SK-N-SH treated with all-trans-retinoic acid at 6 μM for 48 hours (cell line): ENCODE measurements at regions not wholly inside any gene's neighbourhood (a gene's known extent, or its start where the extent isn't known, plus 50 kb on each side); places are given as distances from the start of the nearest gene placed in this dataset.

Experiments used
- ARNTL ChIP-seq: fragments of 450-650 bp; formaldehyde crosslinking; IDR thresholded peaks from 2 replicates; pipeline ENCODE4 v1.5.0; 2020; ENCODE audit warnings: low read depth, mild to moderate bottlenecking, moderate library complexity, borderline replicate concordance
- ESRRG ChIP-seq: fragments of 250-450 bp; sonication (Bioruptor Pico); IDR thresholded peaks from 2 replicates; pipeline ENCODE4 v1.6.1; 2021; ENCODE audit warnings: mild to moderate bottlenecking
- OSR1 ChIP-seq: fragments of 250-450 bp; sonication (Bioruptor Pico); IDR thresholded peaks from 2 replicates; pipeline ENCODE4 v1.8.0; 2022; ENCODE audit warnings: moderate library complexity, mild to moderate bottlenecking, inconsistent platforms
- PPARA ChIP-seq: fragments of 250-450 bp; sonication (Bioruptor Pico); IDR thresholded peaks from 2 replicates; pipeline ENCODE4 v1.5.0; 2020; ENCODE audit warnings: mild to moderate bottlenecking, borderline replicate concordance
- ZC3H10 ChIP-seq: fragments of 250-450 bp; sonication (Bioruptor Pico); IDR thresholded peaks from 2 replicates; pipeline ENCODE4 v1.5.1; 2021; ENCODE audit warnings: mild to moderate bottlenecking, moderate library complexity
- ZFP3 ChIP-seq: fragments of 250-450 bp; sonication (Bioruptor Pico); IDR thresholded peaks from 2 replicates; pipeline ENCODE4 v1.5.0; 2020; ENCODE audit warnings: mild to moderate bottlenecking, moderate library complexity
- ZFP30 ChIP-seq: fragments of 450-650 bp; formaldehyde crosslinking; IDR thresholded peaks from 2 replicates; pipeline ENCODE4 v1.5.0; 2022; ENCODE audit warnings: mild to moderate bottlenecking, moderate library complexity
- ZNF70 ChIP-seq: fragments of 450-650 bp; formaldehyde crosslinking; IDR thresholded peaks from 2 replicates; pipeline ENCODE4 v1.5.0; 2020; ENCODE audit warnings: mild to moderate bottlenecking, moderate library complexity
- ZNF8 ChIP-seq: fragments of 450-650 bp; formaldehyde crosslinking; IDR thresholded peaks from 2 replicates; pipeline ENCODE4 v1.5.0; 2020; ENCODE audit warnings: mild to moderate bottlenecking, moderate library complexity
- TF ChIP-seq, protein P1 (sequence below): fragments of 250-450 bp; sonication (Bioruptor Pico); IDR thresholded peaks from 2 replicates; pipeline ENCODE4 v1.8.0; 2020; ENCODE audit warnings: mild to moderate bottlenecking, moderate library complexity, borderline replicate concordance
- TF ChIP-seq, protein P2 (sequence below): fragments of 250-450 bp; sonication (Bioruptor Pico); IDR thresholded peaks from 2 replicates; pipeline ENCODE4 v1.5.0; 2020; ENCODE audit warnings: mild to moderate bottlenecking, moderate library complexity

DNA sequence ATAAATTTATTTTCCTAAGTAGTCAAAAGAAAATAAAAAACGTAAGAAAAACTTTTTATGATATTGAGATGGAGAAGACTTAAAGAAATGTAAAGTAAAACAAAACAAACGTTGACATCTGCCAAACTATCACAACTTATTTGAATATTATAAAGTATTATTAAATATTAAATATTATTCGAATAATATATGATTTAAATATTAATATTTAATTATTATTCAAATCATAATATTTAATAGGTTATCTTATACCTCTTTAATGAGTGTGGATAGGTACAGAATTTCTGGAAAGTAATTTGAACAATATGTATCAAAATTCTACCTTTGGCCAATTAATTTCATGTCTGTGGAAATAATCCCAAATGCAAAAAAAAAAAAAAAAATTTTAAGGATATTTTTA is 278.7 kb downstream of the RAD51AP2 start:
- TF ChIP-seq ESRRG (no peak), ZFP30 (CRISPR knock-in tag) (no peak), ZNF70 (CRISPR knock-in tag) (no peak), OSR1 (no peak), ZFP3 (CRISPR knock-in tag) (no peak), ZNF8 (CRISPR knock-in tag) (no peak), ARNTL (CRISPR knock-in tag) (no peak), PPARA (no peak), ZC3H10 (no peak)
- TF ChIP-seq, protein P1, sequence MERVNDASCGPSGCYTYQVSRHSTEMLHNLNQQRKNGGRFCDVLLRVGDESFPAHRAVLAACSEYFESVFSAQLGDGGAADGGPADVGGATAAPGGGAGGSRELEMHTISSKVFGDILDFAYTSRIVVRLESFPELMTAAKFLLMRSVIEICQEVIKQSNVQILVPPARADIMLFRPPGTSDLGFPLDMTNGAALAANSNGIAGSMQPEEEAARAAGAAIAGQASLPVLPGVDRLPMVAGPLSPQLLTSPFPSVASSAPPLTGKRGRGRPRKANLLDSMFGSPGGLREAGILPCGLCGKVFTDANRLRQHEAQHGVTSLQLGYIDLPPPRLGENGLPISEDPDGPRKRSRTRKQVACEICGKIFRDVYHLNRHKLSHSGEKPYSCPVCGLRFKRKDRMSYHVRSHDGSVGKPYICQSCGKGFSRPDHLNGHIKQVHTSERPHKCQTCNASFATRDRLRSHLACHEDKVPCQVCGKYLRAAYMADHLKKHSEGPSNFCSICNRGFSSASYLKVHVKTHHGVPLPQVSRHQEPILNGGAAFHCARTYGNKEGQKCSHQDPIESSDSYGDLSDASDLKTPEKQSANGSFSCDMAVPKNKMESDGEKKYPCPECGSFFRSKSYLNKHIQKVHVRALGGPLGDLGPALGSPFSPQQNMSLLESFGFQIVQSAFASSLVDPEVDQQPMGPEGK (CRISPR knock-in tag), result no peak
- TF ChIP-seq, protein P2, sequence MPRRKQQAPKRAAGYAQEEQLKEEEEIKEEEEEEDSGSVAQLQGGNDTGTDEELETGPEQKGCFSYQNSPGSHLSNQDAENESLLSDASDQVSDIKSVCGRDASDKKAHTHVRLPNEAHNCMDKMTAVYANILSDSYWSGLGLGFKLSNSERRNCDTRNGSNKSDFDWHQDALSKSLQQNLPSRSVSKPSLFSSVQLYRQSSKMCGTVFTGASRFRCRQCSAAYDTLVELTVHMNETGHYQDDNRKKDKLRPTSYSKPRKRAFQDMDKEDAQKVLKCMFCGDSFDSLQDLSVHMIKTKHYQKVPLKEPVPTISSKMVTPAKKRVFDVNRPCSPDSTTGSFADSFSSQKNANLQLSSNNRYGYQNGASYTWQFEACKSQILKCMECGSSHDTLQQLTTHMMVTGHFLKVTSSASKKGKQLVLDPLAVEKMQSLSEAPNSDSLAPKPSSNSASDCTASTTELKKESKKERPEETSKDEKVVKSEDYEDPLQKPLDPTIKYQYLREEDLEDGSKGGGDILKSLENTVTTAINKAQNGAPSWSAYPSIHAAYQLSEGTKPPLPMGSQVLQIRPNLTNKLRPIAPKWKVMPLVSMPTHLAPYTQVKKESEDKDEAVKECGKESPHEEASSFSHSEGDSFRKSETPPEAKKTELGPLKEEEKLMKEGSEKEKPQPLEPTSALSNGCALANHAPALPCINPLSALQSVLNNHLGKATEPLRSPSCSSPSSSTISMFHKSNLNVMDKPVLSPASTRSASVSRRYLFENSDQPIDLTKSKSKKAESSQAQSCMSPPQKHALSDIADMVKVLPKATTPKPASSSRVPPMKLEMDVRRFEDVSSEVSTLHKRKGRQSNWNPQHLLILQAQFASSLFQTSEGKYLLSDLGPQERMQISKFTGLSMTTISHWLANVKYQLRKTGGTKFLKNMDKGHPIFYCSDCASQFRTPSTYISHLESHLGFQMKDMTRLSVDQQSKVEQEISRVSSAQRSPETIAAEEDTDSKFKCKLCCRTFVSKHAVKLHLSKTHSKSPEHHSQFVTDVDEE (CRISPR knock-in tag), result no peak
